ENCODE measurements at regions not wholly inside any gene's neighbourhood (a gene's known extent, or its start where the extent isn't known, plus 50 kb on each side); places are given as distances from the start of the nearest gene placed in this dataset.

DNA sequence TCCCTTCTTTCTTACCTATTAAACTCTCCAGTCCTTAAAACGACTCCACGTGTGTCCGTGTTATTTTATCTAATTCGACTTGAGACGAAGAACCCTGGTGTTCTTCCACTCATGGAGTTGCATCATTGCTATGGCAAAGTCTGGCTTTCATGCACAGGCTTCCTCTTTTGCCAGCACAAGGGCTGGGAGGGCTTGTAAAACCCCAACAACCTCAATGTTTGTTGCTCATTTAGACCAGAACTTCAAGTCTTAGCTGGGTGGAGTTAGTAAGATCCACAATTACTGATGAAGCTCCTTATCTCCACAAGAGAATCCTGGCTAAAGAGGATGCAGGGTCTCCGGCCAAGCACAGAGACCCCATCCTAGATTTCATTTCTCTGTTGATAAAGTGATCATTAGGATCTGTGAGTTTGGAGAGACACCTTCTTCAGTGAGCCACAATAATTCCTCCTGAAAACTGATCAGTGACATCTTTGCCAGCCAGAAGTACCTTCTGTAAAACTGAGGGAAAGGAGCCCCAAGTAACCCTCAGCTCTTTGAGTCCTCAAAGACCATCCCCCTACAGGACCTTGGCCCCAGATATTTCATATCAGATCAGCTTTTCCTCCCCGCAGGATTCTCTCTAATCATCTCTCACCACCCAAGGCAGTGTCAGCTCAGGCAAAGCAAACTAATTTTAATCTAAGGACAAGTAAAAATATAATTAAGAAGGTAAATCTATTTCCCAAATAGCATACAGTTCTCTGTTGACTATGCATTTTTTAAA lies 514.6 kb downstream of the FUT8 start:
- 66% methylated on average over 5 of the region's 7 CpGs for WGBS (ENCODE audit: insufficient coverage)
- no peaks in the 10 kb centered on the region for H3K36me3 Mint-ChIP-seq
- no peaks in the 10 kb centered on the region for H3K9me3 Mint-ChIP-seq
- Histone ChIP-seq H3K4me1 (ENCODE audit: control insufficient read depth, insufficient read depth, low read length) (peaks cover 51% of the 10 kb centered on the region), H3K4me3 (ENCODE audit: low read length) (no peak overlapping the region), H3K27ac (ENCODE audit: low read length) (peak overlapping the region; percentile 46), H3K27me3 (ENCODE audit: control insufficient read depth, insufficient read depth, low read length) (no peaks in the 10 kb centered on the region), H3K36me3 (ENCODE audit: control insufficient read depth, insufficient read depth, low read length) (no peaks in the 10 kb centered on the region), H3K9me3 (ENCODE audit: control insufficient read depth, insufficient read depth, low read length) (no peaks in the 10 kb centered on the region)
- H3K4me1 Mint-ChIP-seq: peaks cover 58 to 64% of the 10 kb centered on the region in 2 donors
- ATAC-seq: no peak
- DNase-seq: peak in 1 of 2 donors; percentile 29
- TF ChIP-seq, protein P1, sequence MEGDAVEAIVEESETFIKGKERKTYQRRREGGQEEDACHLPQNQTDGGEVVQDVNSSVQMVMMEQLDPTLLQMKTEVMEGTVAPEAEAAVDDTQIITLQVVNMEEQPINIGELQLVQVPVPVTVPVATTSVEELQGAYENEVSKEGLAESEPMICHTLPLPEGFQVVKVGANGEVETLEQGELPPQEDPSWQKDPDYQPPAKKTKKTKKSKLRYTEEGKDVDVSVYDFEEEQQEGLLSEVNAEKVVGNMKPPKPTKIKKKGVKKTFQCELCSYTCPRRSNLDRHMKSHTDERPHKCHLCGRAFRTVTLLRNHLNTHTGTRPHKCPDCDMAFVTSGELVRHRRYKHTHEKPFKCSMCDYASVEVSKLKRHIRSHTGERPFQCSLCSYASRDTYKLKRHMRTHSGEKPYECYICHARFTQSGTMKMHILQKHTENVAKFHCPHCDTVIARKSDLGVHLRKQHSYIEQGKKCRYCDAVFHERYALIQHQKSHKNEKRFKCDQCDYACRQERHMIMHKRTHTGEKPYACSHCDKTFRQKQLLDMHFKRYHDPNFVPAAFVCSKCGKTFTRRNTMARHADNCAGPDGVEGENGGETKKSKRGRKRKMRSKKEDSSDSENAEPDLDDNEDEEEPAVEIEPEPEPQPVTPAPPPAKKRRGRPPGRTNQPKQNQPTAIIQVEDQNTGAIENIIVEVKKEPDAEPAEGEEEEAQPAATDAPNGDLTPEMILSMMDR (IDR thresholded peaks at IDR 0.05): no peak
- intact Hi-C loops (cut with micrococcal nuclease): loop anchor here (5.0 kb wide), 2 partner anchors 80 to 135 kb away; no protein-coding TSS in a partner anchor
- peak overlapping the region; percentile 78 to 88 for H3K27ac Mint-ChIP-seq
- peak overlapping the region; percentile 86 for H3K4me3 Mint-ChIP-seq
- H3K27me3 Mint-ChIP-seq (ENCODE audit: low read depth in 2 of 2): no peaks in the 10 kb centered on the region

DNA sequence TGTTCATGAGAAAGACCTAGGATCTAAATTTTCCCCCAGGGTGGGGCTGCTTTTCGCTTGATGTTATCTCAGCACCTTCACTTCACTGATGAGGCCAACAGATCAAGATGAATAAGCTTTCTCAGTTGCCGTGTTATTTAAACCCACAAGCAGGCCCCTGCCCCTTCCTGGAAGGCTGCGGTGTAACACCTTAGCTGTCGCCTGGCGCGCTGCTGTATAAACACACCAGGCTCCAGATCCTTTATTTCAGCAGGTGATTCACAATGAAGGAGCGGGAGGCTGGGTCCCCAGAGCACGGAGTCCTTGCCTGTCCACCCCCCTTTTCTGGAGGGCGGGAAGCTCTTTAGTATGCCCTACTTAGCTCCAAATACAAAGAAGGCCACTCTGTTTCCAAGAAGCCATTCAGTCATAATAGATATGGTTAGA lies 515.4 kb downstream of the FUT8 start:
- no peaks in the 10 kb centered on the region for H3K9me3 ChIP-seq (ENCODE audit: control insufficient read depth, insufficient read depth, low read length)
- DNase-seq: peak; percentile 61 to 82
- WGBS (ENCODE audit: insufficient coverage): 12% methylated on average over 9 of the region's 9 CpGs
- ATAC-seq: peak; percentile 85 to 98 (median 91)
- no peaks in the 10 kb centered on the region for H3K36me3 ChIP-seq (ENCODE audit: control insufficient read depth, insufficient read depth, low read length)
- H3K4me1 ChIP-seq (ENCODE audit: control insufficient read depth, insufficient read depth, low read length): peaks cover 51% of the 10 kb centered on the region
- H3K9me3 Mint-ChIP-seq: no peaks in the 10 kb centered on the region
- TF ChIP-seq, protein P1 (IDR thresholded peaks at IDR 0.05): no peak
- no peaks in the 10 kb centered on the region for H3K36me3 Mint-ChIP-seq
- H3K4me1 Mint-ChIP-seq: peaks cover 58 to 69% of the 10 kb centered on the region in 2 donors
- H3K27me3 Mint-ChIP-seq (ENCODE audit: low read depth in 2 of 2): no peaks in the 10 kb centered on the region
- peak overlapping the region; percentile 78 to 88 for H3K27ac Mint-ChIP-seq
- no peak overlapping the region for H3K4me3 ChIP-seq (ENCODE audit: low read length)
- intact Hi-C loops (cut with micrococcal nuclease): loop anchor here (5.0 kb wide), 2 partner anchors 81 to 136 kb away; no protein-coding TSS in a partner anchor
- H3K27ac ChIP-seq (ENCODE audit: low read length): peak overlapping the region; percentile 46
- H3K27me3 ChIP-seq (ENCODE audit: control insufficient read depth, insufficient read depth, low read length): no peaks in the 10 kb centered on the region
- H3K4me3 Mint-ChIP-seq: peak overlapping the region; percentile 86

DNA sequence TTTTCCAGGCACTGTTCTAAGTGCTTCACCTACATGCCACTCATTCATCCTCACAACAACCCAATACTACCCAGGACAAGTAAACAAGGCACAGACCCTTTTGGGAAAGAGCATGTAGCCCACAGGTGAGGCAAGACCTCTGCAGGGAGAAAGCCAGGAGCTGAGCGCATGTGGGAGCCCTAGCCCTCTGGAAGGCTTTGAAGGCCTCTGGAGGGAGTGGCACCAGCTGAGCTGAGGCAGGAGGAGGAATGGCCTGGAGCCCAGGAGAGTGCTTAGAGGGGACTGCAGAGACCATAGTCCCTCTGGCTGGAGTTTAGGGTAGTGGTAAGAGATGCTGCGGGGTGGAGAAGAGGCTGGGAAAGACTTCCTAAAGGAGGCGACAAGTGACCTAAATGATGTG lies 516.5 kb downstream of the FUT8 start:
- no peaks in the 10 kb centered on the region for H3K27me3 Mint-ChIP-seq (ENCODE audit: low read depth in 2 of 2)
- no peak overlapping the region for H3K4me3 ChIP-seq (ENCODE audit: low read length)
- no peaks in the 10 kb centered on the region for H3K36me3 ChIP-seq (ENCODE audit: control insufficient read depth, insufficient read depth, low read length)
- peaks cover 51% of the 10 kb centered on the region for H3K4me1 ChIP-seq (ENCODE audit: control insufficient read depth, insufficient read depth, low read length)
- TF ChIP-seq, protein P1 (IDR thresholded peaks at IDR 0.05): no peak
- DNase-seq (no peak), ATAC-seq (no peak)
- H3K27ac Mint-ChIP-seq: peak overlapping the region; percentile 78 to 88
- no peaks in the 10 kb centered on the region for H3K27me3 ChIP-seq (ENCODE audit: control insufficient read depth, insufficient read depth, low read length)
- no peaks in the 10 kb centered on the region for H3K36me3 Mint-ChIP-seq
- H3K4me3 Mint-ChIP-seq: peak overlapping the region; percentile 86
- no peak overlapping the region for H3K27ac ChIP-seq (ENCODE audit: low read length)
- 93% methylated on average over 3 of the region's 3 CpGs for WGBS (ENCODE audit: insufficient coverage)
- H3K9me3 ChIP-seq (ENCODE audit: control insufficient read depth, insufficient read depth, low read length): no peaks in the 10 kb centered on the region
- no peaks in the 10 kb centered on the region for H3K9me3 Mint-ChIP-seq
- H3K4me1 Mint-ChIP-seq: peaks cover 58 to 64% of the 10 kb centered on the region in 2 donors
- intact Hi-C loops (cut with micrococcal nuclease): loop anchor here (5.0 kb wide), 2 partner anchors 82 to 137 kb away; no protein-coding TSS in a partner anchor

Measured in natural killer cell (primary cell).